ENCODE measurements at regions not wholly inside any gene's neighbourhood (a gene's known extent, or its start where the extent isn't known, plus 50 kb on each side); places are given as distances from the start of the nearest gene placed in this dataset.

- H3K27me3 Mint-ChIP-seq (ENCODE audit: low read depth in 3 of 3): peaks cover 0 to 9% (median 6%) of the 10 kb centered on the region in 3 donors
- no peak for DNase-seq
- H3K9me3 Mint-ChIP-seq: no peaks in the 10 kb centered on the region
- H3K4me3 Mint-ChIP-seq: peak overlapping the region in 2 of 5 donors; percentile 25 to 52
- no peak overlapping the region for H3K27ac Mint-ChIP-seq
- peaks cover 0 to 1% of the 10 kb centered on the region in 2 donors for H3K4me1 Mint-ChIP-seq
- H3K36me3 Mint-ChIP-seq: no peaks in the 10 kb centered on the region
Observed at GRCh38 chr2:64865831-64866345, 123.3 kb upstream of the SLC1A4 start.

- no peaks in the 10 kb centered on the region for H3K9me3 Mint-ChIP-seq
- peak overlapping the region in 3 of 5 donors; percentile 1 to 71 (median 34) for H3K4me3 Mint-ChIP-seq
- H3K27me3 Mint-ChIP-seq (ENCODE audit: low read depth in 3 of 3): peaks cover 2 to 9% (median 6%) of the 10 kb centered on the region in 3 donors
- H3K27ac Mint-ChIP-seq: no peak overlapping the region
- H3K4me1 Mint-ChIP-seq: peaks cover 0 to 1% of the 10 kb centered on the region in 2 donors
- no peaks in the 10 kb centered on the region for H3K36me3 Mint-ChIP-seq
- no peak for DNase-seq
Observed at GRCh38 chr2:64866797-64867196, 122.4 kb upstream of the SLC1A4 start.

GRCh38 chr2:64867253-64867996 lies 121.8 kb upstream of the SLC1A4 start:
- no peaks in the 10 kb centered on the region for H3K9me3 Mint-ChIP-seq
- no peak for DNase-seq
- no peaks in the 10 kb centered on the region for H3K36me3 Mint-ChIP-seq
- H3K4me3 Mint-ChIP-seq: no peak overlapping the region
- H3K4me1 Mint-ChIP-seq: peaks cover 0 to 1% of the 10 kb centered on the region in 2 donors
- no peak overlapping the region for H3K27ac Mint-ChIP-seq
- peaks cover 2 to 9% (median 6%) of the 10 kb centered on the region in 3 donors for H3K27me3 Mint-ChIP-seq (ENCODE audit: low read depth in 3 of 3)

GRCh38 chr2:64869126-64869525 lies 120.1 kb upstream of the SLC1A4 start:
- H3K9me3 Mint-ChIP-seq: no peaks in the 10 kb centered on the region
- peaks cover 2 to 9% (median 6%) of the 10 kb centered on the region in 3 donors for H3K27me3 Mint-ChIP-seq (ENCODE audit: low read depth in 3 of 3)
- peaks cover 6 to 8% of the 10 kb centered on the region in 2 donors for H3K4me1 Mint-ChIP-seq
- H3K4me3 Mint-ChIP-seq: no peak overlapping the region
- no peak for DNase-seq
- H3K27ac Mint-ChIP-seq: no peak overlapping the region
- H3K36me3 Mint-ChIP-seq: no peaks in the 10 kb centered on the region

GRCh38 chr2:64873472-64873924 lies 115.7 kb upstream of the SLC1A4 start:
- H3K36me3 Mint-ChIP-seq: no peaks in the 10 kb centered on the region
- peak overlapping the region in 3 of 6 donors; percentile 7 to 31 (median 25) for H3K27ac Mint-ChIP-seq
- DNase-seq: peak; percentile 68 to 72 (median 69)
- H3K9me3 Mint-ChIP-seq: no peaks in the 10 kb centered on the region
- peaks cover 4% of the 10 kb centered on the region in 3 donors for H3K27me3 Mint-ChIP-seq (ENCODE audit: low read depth in 3 of 3)
- H3K4me3 Mint-ChIP-seq: peak overlapping the region in 1 of 5 donors; percentile 1
- H3K4me1 Mint-ChIP-seq: peaks cover 5 to 8% of the 10 kb centered on the region in 2 donors

GRCh38 chr2:64874593-64874992 lies 114.6 kb upstream of the SLC1A4 start:
- Mint-ChIP-seq H3K27ac (peak overlapping the region in 1 of 6 donors; percentile 19), H3K4me3 (no peak overlapping the region), H3K4me1 (peaks cover 5 to 8% of the 10 kb centered on the region in 2 donors), H3K27me3 (ENCODE audit: low read depth in 3 of 3) (peaks cover 4 to 5% (median 4%) of the 10 kb centered on the region in 3 donors), H3K36me3 (no peaks in the 10 kb centered on the region), H3K9me3 (no peaks in the 10 kb centered on the region)
- DNase-seq: no peak

GRCh38 chr2:64875368-64875767 lies 113.8 kb upstream of the SLC1A4 start:
- H3K4me1 Mint-ChIP-seq: peaks cover 8 to 9% of the 10 kb centered on the region in 2 donors
- no peak for DNase-seq
- H3K4me3 Mint-ChIP-seq: no peak overlapping the region
- H3K9me3 Mint-ChIP-seq: no peaks in the 10 kb centered on the region
- no peaks in the 10 kb centered on the region for H3K36me3 Mint-ChIP-seq
- H3K27me3 Mint-ChIP-seq (ENCODE audit: low read depth in 3 of 3): peaks cover 6 to 8% (median 8%) of the 10 kb centered on the region in 3 donors
- H3K27ac Mint-ChIP-seq: no peak overlapping the region

- Mint-ChIP-seq H3K27ac (no peak overlapping the region), H3K4me1 (peaks cover 16% of the 10 kb centered on the region in 2 donors), H3K27me3 (ENCODE audit: low read depth in 3 of 3) (peaks cover 8 to 13% (median 10%) of the 10 kb centered on the region in 3 donors), H3K36me3 (no peaks in the 10 kb centered on the region), H3K9me3 (no peaks in the 10 kb centered on the region), H3K4me3 (no peak overlapping the region)
- no peak for DNase-seq
Observed at GRCh38 chr2:64876137-64876647, 113.0 kb upstream of the SLC1A4 start.

- Mint-ChIP-seq H3K4me3 (no peak overlapping the region), H3K27me3 (ENCODE audit: low read depth in 3 of 3) (peaks cover 5 to 18% (median 8%) of the 10 kb centered on the region in 3 donors), H3K27ac (peak overlapping the region in 4 of 6 donors; percentile 53 to 92 (median 78)), H3K36me3 (no peaks in the 10 kb centered on the region), H3K4me1 (peaks cover 15 to 18% of the 10 kb centered on the region in 2 donors), H3K9me3 (no peaks in the 10 kb centered on the region)
- DNase-seq: no peak
Observed at GRCh38 chr2:64879745-64880144, 109.5 kb upstream of the SLC1A4 start.

- DNase-seq: no peak
- Mint-ChIP-seq H3K4me1 (peaks cover 15 to 18% of the 10 kb centered on the region in 2 donors), H3K27ac (peak overlapping the region; percentile 41 to 93 (median 86)), H3K4me3 (peak overlapping the region in 4 of 5 donors; percentile 15 to 74 (median 24)), H3K9me3 (no peaks in the 10 kb centered on the region), H3K36me3 (no peaks in the 10 kb centered on the region), H3K27me3 (ENCODE audit: low read depth in 3 of 3) (peaks cover 5 to 18% (median 10%) of the 10 kb centered on the region in 3 donors)
Observed at GRCh38 chr2:64880193-64880951, 108.8 kb upstream of the SLC1A4 start.

GRCh38 chr2:64881037-64881492 lies 108.1 kb upstream of the SLC1A4 start:
- H3K4me1 Mint-ChIP-seq: peaks cover 15 to 18% of the 10 kb centered on the region in 2 donors
- H3K27me3 Mint-ChIP-seq (ENCODE audit: low read depth in 3 of 3): peaks cover 5 to 18% (median 10%) of the 10 kb centered on the region in 3 donors
- DNase-seq: peak; percentile 51 to 71 (median 60)
- H3K9me3 Mint-ChIP-seq: no peaks in the 10 kb centered on the region
- no peaks in the 10 kb centered on the region for H3K36me3 Mint-ChIP-seq
- peak overlapping the region; percentile 41 to 93 (median 86) for H3K27ac Mint-ChIP-seq
- peak overlapping the region; percentile 12 to 74 (median 17) for H3K4me3 Mint-ChIP-seq

GRCh38 chr2:64887565-64887964 lies 101.6 kb upstream of the SLC1A4 start:
- Mint-ChIP-seq H3K4me1 (no peaks in the 10 kb centered on the region), H3K9me3 (peaks cover 0 to 12% (median 3%) of the 10 kb centered on the region in 6 donors), H3K27me3 (ENCODE audit: low read depth in 3 of 3) (peaks cover 0 to 9% (median 1%) of the 10 kb centered on the region in 3 donors)

GRCh38 chr2:64888591-64889309 lies 100.4 kb upstream of the SLC1A4 start:
- Mint-ChIP-seq H3K4me3 (no peak overlapping the region), H3K9me3 (peaks cover 0 to 12% (median 3%) of the 10 kb centered on the region in 6 donors), H3K4me1 (no peaks in the 10 kb centered on the region), H3K27me3 (ENCODE audit: low read depth in 3 of 3) (peaks cover 0 to 18% (median 0%) of the 10 kb centered on the region in 3 donors), H3K36me3 (peaks cover 0 to 8% (median 0%) of the 10 kb centered on the region in 3 donors), H3K27ac (no peak overlapping the region)
- DNase-seq: no peak

More at GRCh38 chr2:64887565-64887964, 101.6 kb upstream of the SLC1A4 start:
- no peak for DNase-seq
- Mint-ChIP-seq H3K36me3 (peaks cover 0 to 8% (median 0%) of the 10 kb centered on the region in 3 donors), H3K27ac (no peak overlapping the region), H3K4me3 (no peak overlapping the region)
